ENCODE measurements at regions not wholly inside any gene's neighbourhood (a gene's known extent, or its start where the extent isn't known, plus 50 kb on each side); places are given as distances from the start of the nearest gene placed in this dataset.

DNA sequence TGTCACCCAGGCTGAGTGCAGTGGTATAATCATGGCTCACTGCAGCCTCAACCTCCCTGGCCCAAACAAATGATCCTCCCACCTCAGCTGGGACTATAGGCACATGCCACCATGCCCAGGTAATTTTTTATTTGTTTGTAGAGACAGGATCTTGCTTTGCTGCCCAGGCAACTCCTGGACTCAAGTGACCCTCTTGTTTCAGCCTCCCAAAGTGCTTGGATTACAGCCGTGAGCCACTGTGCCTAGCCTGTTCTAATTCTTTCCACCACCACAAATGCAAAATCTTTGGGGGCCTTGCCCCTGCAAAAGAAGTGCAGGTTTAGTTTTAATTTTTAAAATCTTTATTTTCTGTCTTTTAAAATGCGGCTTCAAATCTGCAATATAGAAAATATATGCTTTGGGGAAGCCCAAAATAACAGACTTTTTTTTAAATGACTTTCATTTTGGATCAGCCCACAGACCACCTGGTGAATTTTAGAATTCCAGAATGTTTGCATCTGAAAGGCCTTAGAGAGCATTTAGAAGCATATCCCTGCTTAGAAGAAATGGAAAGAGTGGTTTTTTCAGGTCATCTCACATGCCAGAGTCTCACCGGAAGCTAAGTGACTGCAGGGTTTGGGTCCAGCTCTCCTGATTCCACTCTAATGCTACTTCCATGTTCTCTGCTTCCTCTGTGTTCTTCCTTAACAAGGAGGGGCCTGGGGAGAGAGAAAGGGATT is 111.4 kb upstream of the FER start:
- ChIA-PET CTCF (no interaction called here), RAD21 (ENCODE audit: low non-redundant PET in 1 of 2, low total read pairs in 2 of 2, uncharacterized antibody in 2 of 2, unreplicated experiment in 2 of 2) (no interaction called here), POLR2A (no interaction called here)
- H2AFZ ChIP-seq (ENCODE audit: low read depth, low read length, poor library complexity, severe bottlenecking): no peak overlapping the region
- no peak overlapping the region for H3K27ac ChIP-seq (ENCODE audit: low read depth, low read length)
- H3K4me3 ChIP-seq (replicated peaks in 1 of 2; ENCODE audit: low read depth in 1 of 2, low read length in 2 of 2): no peak overlapping the region
- H4K20me1 ChIP-seq (ENCODE audit: insufficient read depth): no peaks in the 10 kb centered on the region
- no TSS peak for BruUV-seq (replicated peaks)
- H3K9me2 ChIP-seq (ENCODE audit: insufficient read depth): no peaks in the 10 kb centered on the region
- no peaks in the 10 kb centered on the region for H3K79me2 ChIP-seq (ENCODE audit: insufficient read depth, low read length)
- intact Hi-C loops (cut with micrococcal nuclease): no loop called here
- no peaks in the 10 kb centered on the region for H3K4me1 ChIP-seq (ENCODE audit: control insufficient read depth in 1 of 2, insufficient read depth in 2 of 2, low read length in 2 of 2)
- H3K9me3 ChIP-seq (ENCODE audit: control insufficient read depth in 1 of 2, insufficient read depth in 1 of 2, low read depth in 1 of 2, low read length in 2 of 2): no peaks in the 10 kb centered on the region
- no peak for ATAC-seq
- no peak overlapping the region for H3K4me2 ChIP-seq (ENCODE audit: low read length)
- no peak for DNase-seq (ENCODE audit: low read depth, low spot score)
- no peaks in the 10 kb centered on the region for H3K36me3 ChIP-seq (ENCODE audit: control insufficient read depth in 1 of 2, insufficient read depth in 2 of 2, low read length in 2 of 2)
- H3K9ac ChIP-seq (ENCODE audit: low read length): no peak overlapping the region
- TF ChIP-seq, protein P1, sequence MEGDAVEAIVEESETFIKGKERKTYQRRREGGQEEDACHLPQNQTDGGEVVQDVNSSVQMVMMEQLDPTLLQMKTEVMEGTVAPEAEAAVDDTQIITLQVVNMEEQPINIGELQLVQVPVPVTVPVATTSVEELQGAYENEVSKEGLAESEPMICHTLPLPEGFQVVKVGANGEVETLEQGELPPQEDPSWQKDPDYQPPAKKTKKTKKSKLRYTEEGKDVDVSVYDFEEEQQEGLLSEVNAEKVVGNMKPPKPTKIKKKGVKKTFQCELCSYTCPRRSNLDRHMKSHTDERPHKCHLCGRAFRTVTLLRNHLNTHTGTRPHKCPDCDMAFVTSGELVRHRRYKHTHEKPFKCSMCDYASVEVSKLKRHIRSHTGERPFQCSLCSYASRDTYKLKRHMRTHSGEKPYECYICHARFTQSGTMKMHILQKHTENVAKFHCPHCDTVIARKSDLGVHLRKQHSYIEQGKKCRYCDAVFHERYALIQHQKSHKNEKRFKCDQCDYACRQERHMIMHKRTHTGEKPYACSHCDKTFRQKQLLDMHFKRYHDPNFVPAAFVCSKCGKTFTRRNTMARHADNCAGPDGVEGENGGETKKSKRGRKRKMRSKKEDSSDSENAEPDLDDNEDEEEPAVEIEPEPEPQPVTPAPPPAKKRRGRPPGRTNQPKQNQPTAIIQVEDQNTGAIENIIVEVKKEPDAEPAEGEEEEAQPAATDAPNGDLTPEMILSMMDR (IDR thresholded peaks at IDR 0.05 in 2 of 3, conservative IDR thresholded peaks at IDR 0.05 in 1 of 3; ENCODE audit: borderline replicate concordance in 1 of 3, insufficient read depth in 1 of 3, low read depth in 2 of 3, low read length in 2 of 3): no peak
- TF ChIP-seq ZBTB33 (IDR thresholded peaks at IDR 0.05; ENCODE audit: extremely low read depth, insufficient replicate concordance, low read length): no peak
- TF ChIP-seq EGR1 (IDR thresholded peaks at IDR 0.05; ENCODE audit: low read depth): no peak
- TF ChIP-seq TCF7L2 (IDR thresholded peaks at IDR 0.05; ENCODE audit: borderline replicate concordance, extremely low read depth, insufficient read depth, insufficient read length): no peak
- TF ChIP-seq ATF3 (IDR thresholded peaks at IDR 0.05): no peak
- TF ChIP-seq ZFX (IDR thresholded peaks at IDR 0.05): no peak
- no peak for TF ChIP-seq POLR2A (IDR thresholded peaks at IDR 0.05; ENCODE audit: borderline replicate concordance, extremely low read depth, insufficient read depth, insufficient read length)
- no peak for TF ChIP-seq ZNF274 (IDR thresholded peaks at IDR 0.05; ENCODE audit: low read depth, low read length)
- TF ChIP-seq JUND (IDR thresholded peaks at IDR 0.05): no peak
- TF ChIP-seq REST (IDR thresholded peaks at IDR 0.05; ENCODE audit: low read depth): no peak
- no peak for TF ChIP-seq RAD21 (IDR thresholded peaks at IDR 0.05; ENCODE audit: low read depth)
- H3K27me3 ChIP-seq (ENCODE audit: insufficient read depth, low read length): no peaks in the 10 kb centered on the region
